ENCODE measurements at regions not wholly inside any gene's neighbourhood (a gene's known extent, or its start where the extent isn't known, plus 50 kb on each side); places are given as distances from the start of the nearest gene placed in this dataset.

- no peak for TF ChIP-seq CTCF (IDR thresholded peaks at IDR 0.05)
- DNase-seq = no peak
- Histone ChIP-seq H3K27ac (no peak overlapping the region), H3K27me3 (no peaks in the 10 kb centered on the region), H3K4me1 (no peaks in the 10 kb centered on the region), H3K9me3 (no peaks in the 10 kb centered on the region), H3K4me3 (no peak overlapping the region), H3K36me3 (no peaks in the 10 kb centered on the region)
- intact Hi-C loops (cut with DNase I; ENCODE audit: low total_unique reads) = no loop called here
Observed at GRCh38 chr10:62669341-62669740, 135.2 kb upstream of the ADO start.

GRCh38 chr10:62671104-62671503 lies 133.4 kb upstream of the ADO start:
- no peak for DNase-seq
- Histone ChIP-seq H3K4me3 (no peak overlapping the region), H3K27ac (no peak overlapping the region), H3K36me3 (no peaks in the 10 kb centered on the region), H3K4me1 (no peaks in the 10 kb centered on the region), H3K27me3 (no peaks in the 10 kb centered on the region), H3K9me3 (no peaks in the 10 kb centered on the region)
- intact Hi-C loops (cut with DNase I; ENCODE audit: low total_unique reads) = no loop called here
- no peak for TF ChIP-seq CTCF (IDR thresholded peaks at IDR 0.05)

DNA sequence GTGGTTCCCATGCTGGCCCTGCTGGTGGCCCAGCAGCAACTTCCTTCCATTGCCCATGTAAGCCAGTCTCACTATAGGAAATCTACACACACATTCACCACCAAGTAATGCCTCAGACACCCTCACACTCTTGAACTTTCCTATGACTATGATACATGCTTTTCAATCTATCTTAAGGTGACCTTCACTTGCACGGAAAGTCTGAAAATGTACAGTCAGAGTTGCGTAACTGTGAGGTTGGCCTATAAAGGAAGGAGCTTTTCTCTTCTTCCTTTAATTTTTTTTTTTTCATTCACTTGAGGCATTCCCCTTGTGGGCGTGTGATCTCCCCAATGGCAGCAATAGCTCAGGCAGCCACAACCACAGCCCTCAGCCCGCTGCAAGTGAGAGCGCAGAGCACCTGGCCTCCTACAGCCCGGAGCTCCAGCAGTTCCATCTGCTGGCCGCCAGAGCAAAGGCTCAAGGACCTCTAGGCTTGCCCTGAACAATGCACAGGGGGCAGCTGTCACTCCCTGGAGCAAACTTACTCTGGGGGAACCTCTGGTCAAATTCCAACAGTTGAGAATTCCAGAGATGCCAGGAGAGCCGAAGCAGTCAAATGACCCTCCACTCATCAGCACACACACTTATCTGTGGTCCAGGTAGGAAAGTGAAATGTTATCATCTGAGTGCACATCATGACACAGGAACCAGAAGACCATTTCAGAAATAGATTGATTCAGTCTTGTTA lies 123.1 kb upstream of the ADO start:
- H3K36me3 ChIP-seq = no peaks in the 10 kb centered on the region
- H3K27me3 ChIP-seq = no peaks in the 10 kb centered on the region
- no peak for TF ChIP-seq CTCF (IDR thresholded peaks at IDR 0.05)
- H3K4me3 ChIP-seq = no peak overlapping the region
- intact Hi-C loops (cut with DNase I; ENCODE audit: low total_unique reads) = no loop called here
- no peak overlapping the region for H3K27ac ChIP-seq
- no peaks in the 10 kb centered on the region for H3K4me1 ChIP-seq
- no peaks in the 10 kb centered on the region for H3K9me3 ChIP-seq
- DNase-seq = no peak

- no peak for DNase-seq
- TF ChIP-seq CTCF (IDR thresholded peaks at IDR 0.05) = no peak
- Histone ChIP-seq H3K4me1 (no peaks in the 10 kb centered on the region), H3K9me3 (no peaks in the 10 kb centered on the region), H3K36me3 (no peaks in the 10 kb centered on the region), H3K27ac (no peak overlapping the region), H3K4me3 (no peak overlapping the region), H3K27me3 (no peaks in the 10 kb centered on the region)
- intact Hi-C loops (cut with DNase I; ENCODE audit: low total_unique reads) = no loop called here
Observed at GRCh38 chr10:62684911-62685310, 119.6 kb upstream of the ADO start.

- no peak for DNase-seq
- Histone ChIP-seq H3K36me3 (no peaks in the 10 kb centered on the region), H3K9me3 (no peaks in the 10 kb centered on the region), H3K4me3 (no peak overlapping the region), H3K27ac (no peak overlapping the region), H3K4me1 (peaks cover 0 to 3% (median 0%) of the 10 kb centered on the region in 4 donors), H3K27me3 (no peaks in the 10 kb centered on the region)
- intact Hi-C loops (cut with DNase I; ENCODE audit: low total_unique reads) = no loop called here
- TF ChIP-seq CTCF (IDR thresholded peaks at IDR 0.05) = no peak
Observed at GRCh38 chr10:62687230-62687748, 117.2 kb upstream of the ADO start.

All from tibial artery (tissue), 4 donors.